ENCODE measurements at regions not wholly inside any gene's neighbourhood (a gene's known extent, or its start where the extent isn't known, plus 50 kb on each side); places are given as distances from the start of the nearest gene placed in this dataset.

GRCh38 chr4:163590619-163591264, 96.3 kb downstream of the TMA16 start:
- Mint-ChIP-seq H3K4me1 (ENCODE audit: insufficient read depth, unreplicated experiment) (peaks cover 11% of the 10 kb centered on the region), H3K36me3 (ENCODE audit: insufficient read depth, unreplicated experiment) (no peaks in the 10 kb centered on the region), H3K9me3 (ENCODE audit: unreplicated experiment) (no peaks in the 10 kb centered on the region), H3K27me3 (ENCODE audit: insufficient read depth, unreplicated experiment) (no peaks in the 10 kb centered on the region), H3K4me3 (ENCODE audit: unreplicated experiment) (no peak overlapping the region), H3K27ac (ENCODE audit: low read depth, unreplicated experiment) (no peak overlapping the region)
- peak; percentile 52 for DNase-seq (ENCODE audit: unreplicated experiment)
- intact Hi-C loops (cut with micrococcal nuclease) = no loop called here
- TF ChIP-seq CTCF (IDR thresholded peaks at IDR 0.05; ENCODE audit: unreplicated experiment) = no peak
- ChIA-PET POLR2A (interaction anchor here (0.6 kb wide), 2 partner anchors 163 to 1246 kb away, joined by 3 read pairs; no protein-coding TSS in a partner anchor), CTCF (no interaction called here)
- no TSS peak for BruUV-seq (replicated peaks)

GRCh38 chr4:163591614-163592020, 97.1 kb downstream of the TMA16 start:
- CTCF ChIA-PET = interaction anchor here (0.6 to 1.3 kb wide), 2 partner anchors 36 to 1201 kb away, joined by 3 read pairs; no protein-coding TSS in a partner anchor
- Mint-ChIP-seq H3K27me3 (ENCODE audit: insufficient read depth, unreplicated experiment) (no peaks in the 10 kb centered on the region), H3K9me3 (ENCODE audit: unreplicated experiment) (no peaks in the 10 kb centered on the region), H3K4me1 (ENCODE audit: insufficient read depth, unreplicated experiment) (peaks cover 12% of the 10 kb centered on the region), H3K4me3 (ENCODE audit: unreplicated experiment) (no peak overlapping the region), H3K27ac (ENCODE audit: low read depth, unreplicated experiment) (no peak overlapping the region), H3K36me3 (ENCODE audit: insufficient read depth, unreplicated experiment) (no peaks in the 10 kb centered on the region)
- POLR2A ChIA-PET = no interaction called here
- DNase-seq (ENCODE audit: unreplicated experiment) = no peak
- no TSS peak for BruUV-seq (replicated peaks)
- intact Hi-C loops (cut with micrococcal nuclease) = no loop called here
- no peak for TF ChIP-seq CTCF (IDR thresholded peaks at IDR 0.05; ENCODE audit: unreplicated experiment)

GRCh38 chr4:163592212-163592611, 97.7 kb downstream of the TMA16 start:
- no TSS peak for BruUV-seq (replicated peaks)
- POLR2A ChIA-PET = no interaction called here
- peaks cover 12% of the 10 kb centered on the region for H3K4me1 Mint-ChIP-seq (ENCODE audit: insufficient read depth, unreplicated experiment)

GRCh38 chr4:163595580-163595979, 101.1 kb downstream of the TMA16 start:
- CTCF ChIA-PET = interaction anchor here (0.9 kb wide), 1 partner anchor 44 kb away, joined by 3 read pairs; no protein-coding TSS in a partner anchor
- intact Hi-C loops (cut with micrococcal nuclease) = no loop called here
- DNase-seq (ENCODE audit: unreplicated experiment) = peak; percentile 32
- H3K9me3 Mint-ChIP-seq (ENCODE audit: unreplicated experiment) = no peaks in the 10 kb centered on the region
- H3K27me3 Mint-ChIP-seq (ENCODE audit: insufficient read depth, unreplicated experiment) = no peaks in the 10 kb centered on the region
- H3K36me3 Mint-ChIP-seq (ENCODE audit: insufficient read depth, unreplicated experiment) = no peaks in the 10 kb centered on the region
- H3K4me1 Mint-ChIP-seq (ENCODE audit: insufficient read depth, unreplicated experiment) = peaks cover 9% of the 10 kb centered on the region
- H3K27ac Mint-ChIP-seq (ENCODE audit: low read depth, unreplicated experiment) = no peak overlapping the region
- POLR2A ChIA-PET = no interaction called here
- H3K4me3 Mint-ChIP-seq (ENCODE audit: unreplicated experiment) = no peak overlapping the region
- no peak for TF ChIP-seq CTCF (IDR thresholded peaks at IDR 0.05; ENCODE audit: unreplicated experiment)
- BruUV-seq (replicated peaks) = no TSS peak

More at GRCh38 chr4:163592212-163592611, 97.7 kb downstream of the TMA16 start:
- TF ChIP-seq CTCF (IDR thresholded peaks at IDR 0.05; ENCODE audit: unreplicated experiment) = no peak
- Mint-ChIP-seq H3K36me3 (ENCODE audit: insufficient read depth, unreplicated experiment) (no peaks in the 10 kb centered on the region), H3K27me3 (ENCODE audit: insufficient read depth, unreplicated experiment) (no peaks in the 10 kb centered on the region), H3K4me3 (ENCODE audit: unreplicated experiment) (no peak overlapping the region), H3K9me3 (ENCODE audit: unreplicated experiment) (no peaks in the 10 kb centered on the region), H3K27ac (ENCODE audit: low read depth, unreplicated experiment) (no peak overlapping the region)
- DNase-seq (ENCODE audit: unreplicated experiment) = no peak
- CTCF ChIA-PET = interaction anchor here (0.5 to 1.3 kb wide), 2 partner anchors 36 to 1117 kb away, joined by 3 read pairs; no protein-coding TSS in a partner anchor
- intact Hi-C loops (cut with micrococcal nuclease) = no loop called here

Data from MCF 10A (cell line).